GM23338 (cell line): ENCODE measurements at regions not wholly inside any gene's neighbourhood (a gene's known extent, or its start where the extent isn't known, plus 50 kb on each side); places are given as distances from the start of the nearest gene placed in this dataset.

Experiments
- CREB1 ChIP-seq: fragments of 250-450 bp; sonication (Bioruptor Pico); IDR thresholded peaks from 2 replicates; pipeline ENCODE4 v1.5.0; 2020; ENCODE audit warnings: low read depth, mild to moderate bottlenecking, moderate library complexity
- CTCF ChIP-seq, 2 experiments: fragments of 200-600 bp in 1 of 2; sonication (generic) in 1 of 2; conservative IDR thresholded peaks; 2 replicates each; pipeline versions ENCODE4 v1.5.1 to v1.6.1; 2016 to 2017; ENCODE audit warnings: antibody characterized with exemption in 2 of 2, low read depth in 2 of 2, mild to moderate bottlenecking in 2 of 2, moderate library complexity in 1 of 2
- ETS1 ChIP-seq: IDR thresholded peaks from 2 replicates; pipeline ENCODE4 v1.6.1; 2016; ENCODE audit warnings: antibody characterized with exemption
- EZH2 ChIP-seq: fragments of 200-600 bp; sonication (generic); IDR thresholded peaks from one replicate; pipeline ENCODE4 v1.8.0; 2017; ENCODE audit warnings: antibody characterized with exemption, mild to moderate bottlenecking, low read depth; ENCODE audit not compliant: unreplicated experiment
- EZH2phosphoT487 ChIP-seq: fragments of 200-600 bp; sonication (generic); IDR thresholded peaks from one replicate; pipeline ENCODE4 v1.8.1; 2018; ENCODE audit warnings: antibody characterized with exemption; ENCODE audit not compliant: unreplicated experiment
- JUNB ChIP-seq: IDR thresholded peaks from one replicate; pipeline ENCODE4 v1.6.1; 2016; ENCODE audit warnings: antibody characterized with exemption; ENCODE audit not compliant: unreplicated experiment
- NANOG ChIP-seq: IDR thresholded peaks from 2 replicates; pipeline ENCODE4 v1.6.1; 2016; ENCODE audit warnings: antibody characterized with exemption, borderline replicate concordance
- POLR2AphosphoS5 ChIP-seq: IDR thresholded peaks from 2 replicates; pipeline ENCODE4 v1.6.1; 2016; ENCODE audit warnings: antibody characterized with exemption, low read depth
- STAT1 ChIP-seq: IDR thresholded peaks from one replicate; pipeline ENCODE4 v1.6.1; 2016; ENCODE audit warnings: antibody characterized with exemption; ENCODE audit not compliant: unreplicated experiment
- ZNF331 ChIP-seq: fragments of 250-450 bp; sonication (Bioruptor Pico); IDR thresholded peaks from 2 replicates; pipeline ENCODE4 v1.5.0; 2020; ENCODE audit warnings: low read depth, mild to moderate bottlenecking, moderate library complexity
- TF ChIP-seq, protein P1 (sequence below): IDR thresholded peaks from one replicate; pipeline ENCODE4 v1.6.1; 2018; ENCODE audit warnings: antibody characterized with exemption; ENCODE audit not compliant: unreplicated experiment

- TF ChIP-seq POLR2AphosphoS5 (no peak), CTCF (conservative IDR thresholded peaks at IDR 0.05; ENCODE audit: low read depth in 2 of 2) (no peak), EZH2 (no peak), STAT1 (no peak), ZNF331 (CRISPR knock-in tag) (no peak), EZH2phosphoT487 (no peak), ETS1 (no peak), CREB1 (CRISPR knock-in tag) (no peak), JUNB (no peak), NANOG (no peak)
- TF ChIP-seq, protein P1, sequence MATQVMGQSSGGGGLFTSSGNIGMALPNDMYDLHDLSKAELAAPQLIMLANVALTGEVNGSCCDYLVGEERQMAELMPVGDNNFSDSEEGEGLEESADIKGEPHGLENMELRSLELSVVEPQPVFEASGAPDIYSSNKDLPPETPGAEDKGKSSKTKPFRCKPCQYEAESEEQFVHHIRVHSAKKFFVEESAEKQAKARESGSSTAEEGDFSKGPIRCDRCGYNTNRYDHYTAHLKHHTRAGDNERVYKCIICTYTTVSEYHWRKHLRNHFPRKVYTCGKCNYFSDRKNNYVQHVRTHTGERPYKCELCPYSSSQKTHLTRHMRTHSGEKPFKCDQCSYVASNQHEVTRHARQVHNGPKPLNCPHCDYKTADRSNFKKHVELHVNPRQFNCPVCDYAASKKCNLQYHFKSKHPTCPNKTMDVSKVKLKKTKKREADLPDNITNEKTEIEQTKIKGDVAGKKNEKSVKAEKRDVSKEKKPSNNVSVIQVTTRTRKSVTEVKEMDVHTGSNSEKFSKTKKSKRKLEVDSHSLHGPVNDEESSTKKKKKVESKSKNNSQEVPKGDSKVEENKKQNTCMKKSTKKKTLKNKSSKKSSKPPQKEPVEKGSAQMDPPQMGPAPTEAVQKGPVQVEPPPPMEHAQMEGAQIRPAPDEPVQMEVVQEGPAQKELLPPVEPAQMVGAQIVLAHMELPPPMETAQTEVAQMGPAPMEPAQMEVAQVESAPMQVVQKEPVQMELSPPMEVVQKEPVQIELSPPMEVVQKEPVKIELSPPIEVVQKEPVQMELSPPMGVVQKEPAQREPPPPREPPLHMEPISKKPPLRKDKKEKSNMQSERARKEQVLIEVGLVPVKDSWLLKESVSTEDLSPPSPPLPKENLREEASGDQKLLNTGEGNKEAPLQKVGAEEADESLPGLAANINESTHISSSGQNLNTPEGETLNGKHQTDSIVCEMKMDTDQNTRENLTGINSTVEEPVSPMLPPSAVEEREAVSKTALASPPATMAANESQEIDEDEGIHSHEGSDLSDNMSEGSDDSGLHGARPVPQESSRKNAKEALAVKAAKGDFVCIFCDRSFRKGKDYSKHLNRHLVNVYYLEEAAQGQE, result no peak
Measured at GRCh38 chr12:25812295-25812694, 146.2 kb upstream of the RASSF8 start.
